Ecto neural progenitor cell (in vitro differentiated cells): ENCODE measurements at regions not wholly inside any gene's neighbourhood (a gene's known extent, or its start where the extent isn't known, plus 50 kb on each side); places are given as distances from the start of the nearest gene placed in this dataset.
"Not testable (repeated sequence)": the region's sequence is repeated elsewhere in the genome, so short reads cannot be mapped to it uniquely, and the experiment has no call there.

Source experiments
- DNase-seq: peaks from one replicate; pipeline ENCODE4 v3.0.0-alpha.2; 2018; ENCODE audit warnings: low spot score

- DNase-seq = no peak
Measured at GRCh38 chr3:30470496-30470895, 135.9 kb upstream of the TGFBR2 start.

GRCh38 chr3:30471066-30471465, 135.3 kb upstream of the TGFBR2 start:
- DNase-seq = no peak

GRCh38 chr3:30471796-30472489, 134.5 kb upstream of the TGFBR2 start:
- DNase-seq = no peak

GRCh38 chr3:30473374-30474051, 132.9 kb upstream of the TGFBR2 start:
- DNase-seq = no peak

GRCh38 chr3:30474371-30474770, 132.0 kb upstream of the TGFBR2 start:
- DNase-seq = no peak

- DNase-seq = no peak
Measured at GRCh38 chr3:30475038-30475808, 131.2 kb upstream of the TGFBR2 start.

- DNase-seq = no peak
Measured at GRCh38 chr3:30475809-30476178, 130.6 kb upstream of the TGFBR2 start.

GRCh38 chr3:30476368-30477084, 129.9 kb upstream of the TGFBR2 start:
- no peak for DNase-seq

- DNase-seq = no peak
Measured at GRCh38 chr3:30477149-30477921, 129.1 kb upstream of the TGFBR2 start.

- not testable (repeated sequence) for DNase-seq
Measured at GRCh38 chr3:30479737-30480136, 126.7 kb upstream of the TGFBR2 start.

- DNase-seq = not testable (repeated sequence)
Measured at GRCh38 chr3:30480156-30480555, 126.2 kb upstream of the TGFBR2 start.

GRCh38 chr3:30480587-30480986, 125.8 kb upstream of the TGFBR2 start:
- no peak for DNase-seq

- no peak for DNase-seq
Measured at GRCh38 chr3:30481241-30481640, 125.2 kb upstream of the TGFBR2 start.

- DNase-seq = not testable (repeated sequence)
Measured at GRCh38 chr3:30484229-30484628, 122.2 kb upstream of the TGFBR2 start.

- no peak for DNase-seq
Measured at GRCh38 chr3:30486368-30486767, 120.0 kb upstream of the TGFBR2 start.

- no peak for DNase-seq
Measured at GRCh38 chr3:30488070-30488756, 118.2 kb upstream of the TGFBR2 start.

GRCh38 chr3:30492322-30493192, 113.8 kb upstream of the TGFBR2 start:
- no peak for DNase-seq

GRCh38 chr3:30493911-30494311, 112.5 kb upstream of the TGFBR2 start:
- no peak for DNase-seq

- no peak for DNase-seq
Measured at GRCh38 chr3:30495172-30496065, 111.0 kb upstream of the TGFBR2 start.
